GM21825 (cell line): ENCODE measurements at regions not wholly inside any gene's neighbourhood (a gene's known extent, or its start where the extent isn't known, plus 50 kb on each side); places are given as distances from the start of the nearest gene placed in this dataset.
"Not testable (repeated sequence)": the region's sequence is repeated elsewhere in the genome, so short reads cannot be mapped to it uniquely, and the experiment has no call there.

Experiments used
- ATAC-seq: cut with Tn5 transposase; IDR thresholded peaks from one replicate; pipeline ENCODE4 v1.9.1; 2021; ENCODE audit warnings: mild to moderate bottlenecking, moderate library complexity; ENCODE audit not compliant: unreplicated experiment

DNA sequence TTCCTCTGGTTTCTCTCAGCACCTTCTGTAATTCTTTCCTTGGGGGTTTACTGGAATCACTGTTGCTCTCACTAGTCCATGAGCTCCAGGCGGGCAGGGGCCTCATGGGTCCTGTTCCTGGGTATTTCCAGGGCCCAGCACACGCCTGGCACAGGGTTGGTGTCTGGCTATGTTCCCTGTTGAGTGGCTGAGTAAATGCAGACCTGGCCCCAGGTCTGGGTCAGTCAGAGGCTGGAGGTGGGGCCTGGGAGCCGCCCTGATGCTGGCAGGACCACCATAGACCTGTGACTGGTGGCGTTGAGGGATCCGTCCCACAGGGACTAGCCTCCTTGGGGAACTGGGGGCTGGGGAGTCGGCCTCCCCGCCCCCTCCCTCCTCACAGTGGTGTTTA, 313.4 kb downstream of the PTPRU start:
- not testable (repeated sequence) for ATAC-seq

DNA sequence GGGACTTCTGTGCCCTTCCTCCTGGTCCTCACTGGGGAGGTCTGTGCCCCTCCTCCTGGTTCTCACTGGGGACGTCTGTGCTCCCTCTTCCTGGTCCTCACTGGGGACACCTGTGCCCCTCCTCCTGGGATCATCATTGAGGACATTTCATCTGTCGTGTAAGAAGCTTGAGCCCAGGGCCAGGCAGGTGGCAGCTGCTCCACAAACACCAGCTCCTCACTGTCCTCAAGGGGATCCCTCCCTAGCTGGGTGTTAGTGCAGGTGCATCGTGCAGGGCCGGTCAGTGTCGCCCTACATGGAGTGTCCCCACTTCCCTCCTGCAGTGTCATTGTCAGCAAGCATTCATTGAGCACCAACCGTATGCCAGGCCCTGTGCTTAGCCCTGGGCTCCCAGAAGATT, 312.7 kb downstream of the PTPRU start:
- ATAC-seq, result no peak

GRCh38 chr1:29548091-29548490, 311.8 kb downstream of the PTPRU start:
- no peak for ATAC-seq

GRCh38 chr1:29547300-29547699, 311.0 kb downstream of the PTPRU start:
- ATAC-seq, result no peak

GRCh38 chr1:29546496-29546895, 310.2 kb downstream of the PTPRU start:
- no peak for ATAC-seq

- ATAC-seq, result no peak
Measured at GRCh38 chr1:29544406-29544805, 308.1 kb downstream of the PTPRU start.

DNA sequence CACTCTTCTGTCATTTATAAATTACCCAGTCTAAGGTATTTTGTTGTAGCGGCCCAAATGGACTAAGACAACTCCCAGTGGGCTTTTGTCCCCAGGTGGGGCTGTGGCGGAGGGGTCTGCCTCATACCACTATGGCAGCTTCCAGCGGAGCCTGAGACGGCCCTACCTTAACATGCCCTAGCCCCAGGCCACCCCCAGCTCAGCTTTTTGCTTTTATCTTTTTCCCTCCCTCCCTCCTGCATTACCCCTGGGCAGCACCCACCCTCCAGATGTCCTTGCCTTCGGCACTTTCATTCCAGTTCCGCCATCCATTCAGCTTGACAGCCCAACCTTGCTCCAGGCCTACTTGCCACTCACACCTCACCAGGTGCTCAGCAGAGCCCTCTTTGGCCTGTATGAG, 307.3 kb downstream of the PTPRU start:
- no peak for ATAC-seq

- no peak for ATAC-seq
Measured at GRCh38 chr1:29542548-29542947, 306.2 kb downstream of the PTPRU start.

- no peak for ATAC-seq
Measured at GRCh38 chr1:29541631-29542030, 305.3 kb downstream of the PTPRU start.

DNA sequence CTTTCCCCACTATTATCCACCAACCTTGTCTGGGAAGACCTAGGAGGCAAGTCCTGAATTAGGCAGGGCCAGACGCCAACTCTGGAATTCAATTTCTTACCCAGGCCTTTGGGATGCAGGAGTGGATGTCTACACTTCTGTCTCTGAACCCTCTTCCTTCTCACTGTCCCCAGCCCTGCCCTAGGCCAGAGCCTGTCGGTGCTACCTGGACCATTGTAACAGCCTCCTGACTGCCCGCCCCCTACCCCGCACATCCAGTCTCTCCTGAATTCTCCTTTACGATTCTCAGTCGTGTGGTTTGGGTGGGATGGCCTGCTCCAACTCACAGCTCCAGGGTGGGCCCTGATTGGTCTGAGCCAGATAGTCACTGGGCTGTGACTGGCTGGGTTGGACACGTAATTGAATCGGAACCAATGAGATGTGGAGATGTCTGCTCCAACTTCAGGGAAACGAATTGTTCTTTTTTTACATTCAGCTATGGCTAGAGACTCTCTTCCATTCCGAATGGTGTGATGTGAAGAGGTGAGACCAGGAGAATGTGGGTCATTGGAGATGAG, 304.6 kb downstream of the PTPRU start:
- ATAC-seq, result no peak

- no peak for ATAC-seq
Measured at GRCh38 chr1:29539971-29540370, 303.6 kb downstream of the PTPRU start.

DNA sequence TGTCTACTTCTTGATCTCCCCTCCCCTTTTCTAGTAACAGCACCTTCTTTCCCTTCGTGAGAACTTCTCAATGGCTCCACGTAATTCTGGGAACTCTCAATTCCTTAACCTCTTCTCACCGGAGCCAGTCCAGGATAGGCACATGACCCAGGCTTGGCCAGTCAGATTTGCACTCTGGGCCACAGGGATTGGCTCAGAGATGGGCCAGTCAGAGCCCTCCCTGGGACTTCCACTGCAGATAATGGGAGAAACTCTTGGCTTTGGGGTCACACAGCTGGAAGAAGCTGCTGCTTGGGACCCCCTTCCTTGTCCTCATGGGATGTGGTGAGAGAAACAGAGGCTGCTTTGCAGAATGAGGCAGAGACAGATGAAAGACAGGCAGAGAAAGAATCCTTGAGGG, 302.3 kb downstream of the PTPRU start:
- ATAC-seq, result no peak

- ATAC-seq, result no peak
Measured at GRCh38 chr1:29532751-29533150, 296.4 kb downstream of the PTPRU start.

DNA sequence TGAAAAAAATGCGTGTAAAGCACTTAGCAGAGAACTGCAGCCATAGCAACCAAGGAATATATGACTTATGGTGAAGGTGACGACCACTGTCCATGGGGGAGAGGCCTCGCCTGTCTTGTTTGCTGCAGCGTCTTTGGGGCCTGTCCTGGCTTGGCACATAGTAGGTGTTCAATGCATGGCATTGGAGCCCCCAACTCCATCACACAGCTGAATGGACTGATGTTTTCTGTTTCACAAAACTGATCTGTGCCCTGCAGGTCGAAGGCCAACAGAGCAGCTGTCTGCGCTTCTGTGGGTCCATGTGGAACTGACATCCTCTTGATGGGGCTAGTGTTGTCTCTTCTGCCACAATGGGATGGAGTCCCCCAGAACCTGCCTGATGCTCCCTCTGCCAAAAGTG, 296.0 kb downstream of the PTPRU start:
- ATAC-seq, result no peak

DNA sequence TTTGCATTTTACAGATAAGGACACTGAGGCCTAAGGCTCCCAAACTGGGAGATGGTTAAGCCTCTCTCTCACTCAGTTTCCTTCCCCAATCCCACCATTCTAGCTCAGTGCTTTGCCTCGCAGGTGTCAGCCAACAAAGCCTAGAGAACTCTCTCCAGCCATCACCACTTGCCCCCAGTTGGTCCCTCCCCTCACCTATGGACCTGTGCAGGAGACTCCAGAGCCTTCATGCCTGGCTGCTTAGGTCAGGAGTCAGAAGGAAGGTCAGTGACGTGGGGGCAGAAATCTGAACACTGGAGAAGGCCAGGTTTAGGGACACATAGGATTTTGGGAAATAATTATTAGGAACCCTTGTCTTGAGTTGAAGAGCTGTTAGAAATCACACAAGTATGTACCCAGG, 295.3 kb downstream of the PTPRU start:
- ATAC-seq, result no peak

DNA sequence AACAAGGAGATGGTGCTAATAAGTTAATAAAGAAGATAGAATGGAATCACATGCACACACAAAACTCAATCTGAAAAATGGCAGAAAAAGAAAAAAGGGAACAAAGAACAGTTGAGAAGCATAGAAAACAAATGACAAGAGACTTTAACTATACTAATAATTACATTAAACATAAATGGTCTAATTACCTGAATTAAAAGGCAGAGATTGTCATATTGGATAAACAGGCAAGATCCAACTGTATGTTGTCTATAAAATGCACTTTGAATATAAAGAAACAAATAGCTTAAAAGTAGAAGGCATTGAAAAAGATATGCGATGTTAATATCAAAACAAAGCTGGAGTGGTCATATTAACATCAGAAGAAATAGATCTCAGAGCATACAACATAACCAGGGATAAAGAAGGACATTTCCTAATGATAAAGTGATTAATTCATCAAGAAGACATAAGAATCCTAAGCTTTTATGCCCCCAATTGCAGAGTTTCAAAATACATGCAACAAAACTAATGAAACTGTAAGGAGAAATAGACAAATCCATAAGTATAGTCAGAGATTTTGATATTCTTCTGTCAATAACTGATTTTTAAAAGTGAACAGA, 293.5 kb downstream of the PTPRU start:
- no peak for ATAC-seq

DNA sequence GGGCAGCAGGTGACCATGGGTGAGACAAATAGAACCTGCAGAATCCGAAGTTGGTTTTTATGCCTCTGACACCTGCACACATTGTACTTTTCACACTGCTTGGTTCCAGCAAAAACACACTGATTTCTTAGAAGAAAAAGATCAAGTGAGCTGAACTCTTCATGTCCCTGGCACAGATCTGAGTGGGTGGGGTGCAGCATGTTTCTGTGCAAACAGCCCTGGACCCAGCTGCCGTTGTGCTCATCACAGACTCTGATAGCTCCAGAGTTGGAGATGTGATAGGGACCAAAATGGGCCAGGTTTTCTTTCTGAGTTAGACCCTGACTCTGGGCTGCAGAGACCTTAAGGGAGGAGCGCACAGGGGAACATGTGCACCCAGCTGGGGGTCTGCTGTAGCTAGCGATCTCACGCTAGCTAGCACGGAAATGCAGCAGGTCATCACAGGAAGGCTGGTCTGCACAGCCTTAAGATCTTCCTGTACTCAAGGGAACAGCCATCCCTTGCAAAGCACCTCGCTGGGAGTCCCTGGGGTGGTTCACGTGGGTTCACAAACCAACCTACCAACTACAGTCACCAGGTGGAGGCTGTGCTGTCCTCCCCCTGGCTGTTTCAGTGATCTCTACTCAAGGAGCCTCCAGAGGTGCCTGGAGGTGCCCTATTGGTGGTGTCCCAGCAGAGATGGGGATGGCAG, 291.1 kb downstream of the PTPRU start:
- ATAC-seq, result no peak

GRCh38 chr1:29525941-29526340, 289.6 kb downstream of the PTPRU start:
- no peak for ATAC-seq

DNA sequence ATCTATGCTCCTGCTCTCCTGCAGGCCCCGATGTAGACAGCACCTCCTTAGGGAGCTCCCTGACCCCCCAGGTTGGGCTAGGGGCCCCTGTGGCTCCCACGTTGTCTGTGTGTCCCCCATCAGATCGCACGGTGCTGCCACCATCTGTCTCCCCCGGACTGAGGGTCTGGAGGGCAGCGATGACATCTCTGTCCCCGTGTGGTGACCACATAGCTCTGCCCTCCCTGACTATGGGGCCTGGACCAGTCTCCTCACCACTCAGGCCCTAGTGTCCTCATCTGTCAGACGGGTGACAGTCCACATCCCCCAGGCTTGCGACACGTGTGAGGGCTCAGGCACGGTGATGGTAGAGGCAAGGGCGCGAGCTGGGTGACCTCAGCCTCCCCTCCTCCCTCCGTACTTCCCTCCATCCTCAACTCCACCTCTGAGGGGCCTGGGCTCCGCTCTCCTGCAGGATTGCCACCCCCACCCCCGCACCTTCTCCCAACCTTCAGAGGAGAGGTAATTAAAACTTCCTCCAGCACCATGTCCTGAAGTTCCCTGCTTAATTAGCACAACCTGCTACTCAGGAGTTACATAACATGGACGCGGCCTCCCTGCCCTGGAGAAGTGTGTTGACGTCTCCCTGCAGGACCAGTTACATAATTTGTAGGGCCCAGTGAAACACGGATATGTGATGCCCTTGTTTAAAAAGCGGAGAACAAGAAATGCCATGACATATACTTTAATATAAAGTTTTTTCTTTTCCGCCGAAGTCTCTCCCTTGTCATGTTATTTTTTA, 288.2 kb downstream of the PTPRU start:
- ATAC-seq, result no peak

DNA sequence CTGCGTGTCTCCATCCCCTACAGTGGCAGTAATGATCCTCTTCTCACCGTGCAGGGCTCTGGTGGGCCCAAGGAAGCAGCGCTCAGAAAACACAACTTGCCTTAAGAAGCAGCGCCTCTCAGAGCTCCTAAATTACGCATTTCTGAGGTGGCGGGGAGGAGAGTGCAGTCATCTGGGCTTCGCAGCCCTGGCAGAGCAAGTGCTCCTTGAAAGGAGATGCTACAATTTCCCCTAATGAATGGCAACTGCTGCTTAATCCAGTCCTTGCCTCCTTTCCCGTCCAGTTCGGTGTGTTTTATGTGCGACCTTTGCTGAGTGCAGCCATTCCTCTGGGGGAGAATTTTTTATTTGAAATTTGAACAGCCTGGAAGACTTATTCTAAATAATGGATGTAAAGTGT, 287.3 kb downstream of the PTPRU start:
- ATAC-seq, result no peak

DNA sequence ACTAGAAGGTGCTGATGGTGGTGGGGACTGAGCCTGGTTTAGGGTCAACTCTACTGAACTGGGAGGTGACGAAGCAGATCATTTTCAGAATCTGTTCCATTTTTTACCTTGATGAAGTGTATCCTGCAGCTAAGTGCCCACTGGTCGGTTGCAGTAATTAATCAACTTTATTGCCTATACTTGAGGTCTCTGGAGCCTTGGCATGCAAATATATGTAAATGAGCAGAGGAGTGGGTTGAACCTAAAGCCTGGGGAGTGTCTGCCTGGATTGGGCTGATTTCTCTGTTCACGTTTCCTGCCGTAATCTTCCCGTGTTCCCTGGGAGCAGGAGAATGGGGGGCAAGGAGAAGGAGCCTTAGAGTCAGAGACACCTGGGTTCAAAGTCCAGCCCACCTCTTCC, 286.8 kb downstream of the PTPRU start:
- no peak for ATAC-seq
